CD4-positive, alpha-beta memory T cell (primary cell): ENCODE measurements at regions not wholly inside any gene's neighbourhood (a gene's known extent, or its start where the extent isn't known, plus 50 kb on each side); places are given as distances from the start of the nearest gene placed in this dataset.
"Not testable (repeated sequence)": the region's sequence is repeated elsewhere in the genome, so short reads cannot be mapped to it uniquely, and the experiment has no call there.

Experiments used
- CTCF ChIA-PET: fragments of 350-600 bp; sonication (Branson Sonifier 250); formaldehyde crosslinking; loops from one replicate; lab custom pipeline; 2021; ENCODE audit warnings: inconsistent platforms; ENCODE audit not compliant: partially characterized antibody; lab: Charles Lee
- POLR2A ChIA-PET: fragments of 350-600 bp; sonication (Branson Sonifier 250); formaldehyde crosslinking; loops from one replicate; lab custom pipeline; 2021; ENCODE audit not compliant: partially characterized antibody; lab: Charles Lee
- DNase-seq, 5 donors: peaks; one replicate each; pipeline versions ENCODE4 v3.0.0 to v3.0.0-alpha.2; 2020 to 2022; ENCODE audit warnings: mixed read lengths in 1 of 5
- H3K27ac ChIP-seq: one replicate; pipeline ENCODE4 v1.7.0; 2013; ENCODE audit warnings: low read depth, low read length
- H3K27me3 ChIP-seq: 2 replicates; pipeline ENCODE4 v1.7.0; 2013; ENCODE audit warnings: mild to moderate bottlenecking, low read length, moderate library complexity; ENCODE audit not compliant: insufficient read depth
- H3K36me3 ChIP-seq: 2 replicates; pipeline ENCODE4 v1.7.0; 2013; ENCODE audit warnings: mild to moderate bottlenecking, low read length, moderate library complexity; ENCODE audit not compliant: insufficient read depth
- H3K4me1 ChIP-seq: 2 replicates; pipeline ENCODE4 v1.7.0; 2013; ENCODE audit warnings: mild to moderate bottlenecking, low read length, moderate library complexity; ENCODE audit not compliant: insufficient read depth
- H3K4me3 ChIP-seq, 2 donors: one replicate each; pipeline ENCODE4 v1.7.0; 2013; ENCODE audit warnings: low read length in 2 of 2, mild to moderate bottlenecking in 1 of 2
- H3K9me3 ChIP-seq, 2 donors: one replicate each; pipeline ENCODE4 v1.7.0; 2013; ENCODE audit warnings: low read length in 2 of 2, control low read depth in 1 of 2; ENCODE audit not compliant: control insufficient read depth in 1 of 2
- H3K27ac Mint-ChIP-seq, 7 donors: one replicate each; pipeline ENCODE4 v1.8.0; 2020 to 2021; ENCODE audit warnings: mixed read lengths in 7 of 7, mild to moderate bottlenecking in 6 of 7, inconsistent platforms in 3 of 7, moderate library complexity in 3 of 7
- H3K27me3 Mint-ChIP-seq, 2 donors: one replicate each; pipeline ENCODE4 v1.8.0; 2020 to 2021; ENCODE audit warnings: mixed read lengths in 2 of 2
- H3K36me3 Mint-ChIP-seq, 2 donors: one replicate each; pipeline ENCODE4 v1.8.0; 2020 to 2021; ENCODE audit warnings: mixed read lengths in 2 of 2, inconsistent platforms in 1 of 2, mild to moderate bottlenecking in 1 of 2
- H3K4me1 Mint-ChIP-seq, 4 donors: one replicate each; pipeline ENCODE4 v1.8.0; 2020 to 2021; ENCODE audit warnings: mixed read lengths in 4 of 4, mild to moderate bottlenecking in 1 of 4
- H3K4me3 Mint-ChIP-seq, 8 donors: one replicate each; pipeline ENCODE4 v1.8.0; 2020 to 2021; ENCODE audit warnings: mixed read lengths in 8 of 8, mild to moderate bottlenecking in 7 of 8, moderate library complexity in 6 of 8, inconsistent platforms in 3 of 8
- H3K9me3 Mint-ChIP-seq, 8 donors: one replicate each; pipeline ENCODE4 v1.8.0; 2020 to 2021; ENCODE audit warnings: mixed read lengths in 8 of 8, mild to moderate bottlenecking in 5 of 8, inconsistent platforms in 3 of 8, moderate library complexity in 1 of 8
- intact Hi-C: fragments of 100-400 bp; cut with micrococcal nuclease; formaldehyde crosslinking; loops from one replicate; pipeline ENCODE4 v1.15.1; 2023

DNA sequence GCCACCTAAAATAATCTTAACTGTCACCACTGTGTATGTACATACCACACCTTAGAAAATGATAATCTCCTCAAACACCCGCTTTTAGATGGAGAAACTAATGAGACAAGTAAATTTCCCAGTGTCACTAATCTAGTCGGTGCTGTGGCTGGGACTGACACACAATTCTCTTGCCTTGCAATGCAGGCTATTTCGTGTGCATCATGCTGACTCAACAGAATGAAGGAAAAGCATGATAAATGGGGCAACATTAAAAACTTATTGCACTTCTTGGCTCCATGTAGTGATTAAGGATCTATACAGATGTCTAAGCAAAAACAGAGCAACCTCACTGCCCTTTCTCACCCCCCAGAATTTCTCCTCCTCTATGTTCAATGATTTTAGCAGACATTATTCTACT, 677.9 kb downstream of the DTWD2 start:
- no peak overlapping the region for H3K4me3 ChIP-seq
- no peaks in the 10 kb centered on the region for H3K4me1 ChIP-seq
- H3K27ac ChIP-seq, result no peak overlapping the region
- ChIA-PET CTCF (no interaction called here), POLR2A (no interaction called here)
- H3K36me3 ChIP-seq, result no peaks in the 10 kb centered on the region
- H3K36me3 Mint-ChIP-seq, result no peaks in the 10 kb centered on the region
- DNase-seq, result no peak
- H3K9me3 ChIP-seq, result no peaks in the 10 kb centered on the region
- intact Hi-C loops, result no loop called here
- peaks cover 0 to 10% (median 2%) of the 10 kb centered on the region in 8 donors for H3K9me3 Mint-ChIP-seq
- H3K27me3 ChIP-seq, result no peaks in the 10 kb centered on the region
- no peaks in the 10 kb centered on the region for H3K4me1 Mint-ChIP-seq
- no peak overlapping the region for H3K27ac Mint-ChIP-seq
- no peaks in the 10 kb centered on the region for H3K27me3 Mint-ChIP-seq
- H3K4me3 Mint-ChIP-seq, result no peak overlapping the region

DNA sequence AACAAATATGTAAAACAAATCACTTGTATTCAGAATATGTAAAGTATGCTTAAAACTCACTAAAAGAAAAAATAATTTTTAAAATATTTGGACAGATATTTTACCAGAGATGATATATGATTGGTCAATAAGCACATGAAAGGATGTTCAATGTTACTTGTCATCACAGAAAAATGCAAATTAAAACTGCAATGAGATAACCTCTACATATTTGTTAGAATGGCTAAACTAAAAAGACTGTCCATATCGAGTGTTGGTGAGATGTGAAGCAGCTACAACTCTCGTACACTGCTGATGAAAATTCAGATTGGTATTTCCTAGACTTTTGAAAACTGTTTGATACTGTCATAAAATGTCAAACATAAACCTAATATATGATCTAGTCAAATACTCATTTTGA, 685.1 kb downstream of the DTWD2 start:
- Histone ChIP-seq H3K4me1 (no peaks in the 10 kb centered on the region), H3K4me3 (no peak overlapping the region), H3K27me3 (no peaks in the 10 kb centered on the region), H3K27ac (no peak overlapping the region), H3K9me3 (no peaks in the 10 kb centered on the region), H3K36me3 (no peaks in the 10 kb centered on the region)
- DNase-seq, result no peak
- Mint-ChIP-seq H3K4me3 (no peak overlapping the region), H3K4me1 (no peaks in the 10 kb centered on the region), H3K27me3 (no peaks in the 10 kb centered on the region), H3K9me3 (peaks cover 0 to 6% (median under 1%) of the 10 kb centered on the region in 8 donors), H3K27ac (no peak overlapping the region), H3K36me3 (no peaks in the 10 kb centered on the region)
- intact Hi-C loops, result no loop called here
- POLR2A ChIA-PET, result no interaction called here
- CTCF ChIA-PET, result no interaction called here

DNA sequence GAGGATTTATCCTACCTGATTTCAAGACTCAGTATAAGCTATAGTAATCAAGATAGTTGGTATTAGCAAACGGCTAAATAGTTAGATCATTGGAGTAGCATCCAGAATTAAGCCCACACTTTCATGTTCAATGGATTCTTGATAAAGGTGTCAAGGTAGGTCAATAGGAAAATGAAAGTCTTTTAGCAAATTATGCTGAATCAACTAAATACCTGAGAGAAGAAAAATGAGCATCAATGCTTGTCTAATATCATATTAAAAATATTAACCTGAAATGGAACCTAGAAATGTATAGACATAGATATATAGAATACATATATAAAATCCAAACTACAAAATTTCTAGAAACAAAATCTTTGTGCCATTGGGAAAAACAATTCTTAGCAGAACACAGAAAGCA, 685.6 kb downstream of the DTWD2 start:
- no peaks in the 10 kb centered on the region for H3K27me3 Mint-ChIP-seq
- POLR2A ChIA-PET, result no interaction called here
- H3K27ac Mint-ChIP-seq, result no peak overlapping the region
- H3K36me3 Mint-ChIP-seq, result no peaks in the 10 kb centered on the region
- no peak for DNase-seq
- Histone ChIP-seq H3K9me3 (no peaks in the 10 kb centered on the region), H3K36me3 (no peaks in the 10 kb centered on the region), H3K4me3 (no peak overlapping the region), H3K27ac (no peak overlapping the region), H3K4me1 (no peaks in the 10 kb centered on the region), H3K27me3 (no peaks in the 10 kb centered on the region)
- H3K4me3 Mint-ChIP-seq, result no peak overlapping the region
- H3K4me1 Mint-ChIP-seq, result no peaks in the 10 kb centered on the region
- intact Hi-C loops, result no loop called here
- peaks cover 0 to 6% (median under 1%) of the 10 kb centered on the region in 8 donors for H3K9me3 Mint-ChIP-seq
- CTCF ChIA-PET, result no interaction called here

DNA sequence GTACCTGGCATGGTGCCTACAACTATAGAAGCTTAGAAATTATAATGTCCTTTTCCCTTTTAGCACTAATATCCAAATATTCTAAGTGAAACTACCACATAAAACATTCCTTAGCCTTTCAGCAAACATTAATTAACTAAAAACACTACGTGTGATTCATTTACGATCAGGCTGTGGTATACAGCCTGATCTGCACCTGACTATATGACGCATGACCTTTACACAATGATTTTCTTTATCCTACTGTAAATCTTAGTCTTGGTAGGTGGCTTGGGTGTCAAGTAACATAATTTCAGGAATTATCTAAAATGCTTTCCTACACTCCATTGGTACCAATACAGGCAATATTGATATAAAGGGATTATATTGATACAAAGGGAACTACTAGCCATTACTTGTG, 686.7 kb downstream of the DTWD2 start:
- POLR2A ChIA-PET, result no interaction called here
- H3K36me3 Mint-ChIP-seq, result no peaks in the 10 kb centered on the region
- intact Hi-C loops, result no loop called here

GRCh38 chr5:118295045-118295444, 693.3 kb downstream of the DTWD2 start:
- intact Hi-C loops, result no loop called here
- no peak overlapping the region for H3K4me3 ChIP-seq
- DNase-seq, result no peak
- H3K27me3 ChIP-seq, result no peaks in the 10 kb centered on the region
- H3K27ac ChIP-seq, result no peak overlapping the region
- ChIA-PET POLR2A (no interaction called here), CTCF (no interaction called here)
- H3K36me3 ChIP-seq, result no peaks in the 10 kb centered on the region
- H3K27me3 Mint-ChIP-seq, result no peaks in the 10 kb centered on the region
- peaks cover 0 to 5% (median 2%) of the 10 kb centered on the region in 8 donors for H3K9me3 Mint-ChIP-seq
- H3K4me1 Mint-ChIP-seq, result no peaks in the 10 kb centered on the region
- H3K9me3 ChIP-seq, result no peaks in the 10 kb centered on the region
- no peak overlapping the region for H3K27ac Mint-ChIP-seq
- no peaks in the 10 kb centered on the region for H3K4me1 ChIP-seq
- H3K36me3 Mint-ChIP-seq, result no peaks in the 10 kb centered on the region
- no peak overlapping the region for H3K4me3 Mint-ChIP-seq

More for the DNA sequence above, 686.7 kb downstream of the DTWD2 start:
- no peaks in the 10 kb centered on the region for H3K27me3 ChIP-seq
- no peaks in the 10 kb centered on the region for H3K4me1 Mint-ChIP-seq
- H3K9me3 ChIP-seq, result no peaks in the 10 kb centered on the region
- no peaks in the 10 kb centered on the region for H3K36me3 ChIP-seq
- DNase-seq, result no peak
- H3K9me3 Mint-ChIP-seq, result peaks cover 0 to 6% (median 0%) of the 10 kb centered on the region in 8 donors
- no peaks in the 10 kb centered on the region for H3K4me1 ChIP-seq
- no peak overlapping the region for H3K4me3 ChIP-seq
- H3K27me3 Mint-ChIP-seq, result no peaks in the 10 kb centered on the region
- CTCF ChIA-PET, result no interaction called here
- no peak overlapping the region for H3K27ac Mint-ChIP-seq
- H3K27ac ChIP-seq, result no peak overlapping the region
- H3K4me3 Mint-ChIP-seq, result no peak overlapping the region

- no peaks in the 10 kb centered on the region for H3K4me1 Mint-ChIP-seq
- H3K27ac ChIP-seq, result no peak overlapping the region
- no peaks in the 10 kb centered on the region for H3K36me3 ChIP-seq
- H3K4me3 Mint-ChIP-seq, result no peak overlapping the region
- intact Hi-C loops, result no loop called here
- H3K27ac Mint-ChIP-seq, result no peak overlapping the region
- ChIA-PET CTCF (no interaction called here), POLR2A (no interaction called here)
- no peak for DNase-seq
- no peaks in the 10 kb centered on the region for H3K4me1 ChIP-seq
- no peaks in the 10 kb centered on the region for H3K9me3 ChIP-seq
- H3K27me3 ChIP-seq, result no peaks in the 10 kb centered on the region
- H3K9me3 Mint-ChIP-seq, result peaks cover 0 to 5% (median 2%) of the 10 kb centered on the region in 8 donors
- no peaks in the 10 kb centered on the region for H3K36me3 Mint-ChIP-seq
- H3K27me3 Mint-ChIP-seq, result no peaks in the 10 kb centered on the region
- H3K4me3 ChIP-seq, result no peak overlapping the region
These were observed 695.0 kb downstream of the DTWD2 start for GRCh38 chr5:118293378-118293777.

- intact Hi-C loops, result no loop called here
- POLR2A ChIA-PET, result no interaction called here
These were observed 698.1 kb downstream of the DTWD2 start for GRCh38 chr5:118290204-118290603.

DNA sequence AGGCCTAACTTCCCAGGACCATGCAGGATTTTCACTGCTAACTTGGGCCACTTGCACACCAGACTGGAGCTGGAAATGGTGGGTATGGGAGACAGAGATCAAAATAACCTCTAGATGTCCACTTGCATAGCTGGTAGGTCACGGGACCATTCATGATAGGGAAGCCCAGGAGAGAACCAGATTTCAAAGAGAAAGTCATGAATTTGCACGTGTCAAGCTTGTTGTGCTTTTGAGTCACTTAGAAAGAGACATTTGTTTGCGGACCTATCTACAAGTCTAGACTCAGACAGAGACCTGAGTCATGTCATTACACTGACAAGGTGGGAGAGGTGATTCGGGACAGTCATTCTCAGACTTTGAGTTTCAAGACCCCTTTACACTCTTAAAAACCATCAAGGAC, 704.1 kb downstream of the DTWD2 start:
- H3K27ac Mint-ChIP-seq, H3K4me1 Mint-ChIP-seq, intact Hi-C loops, H3K27me3 ChIP-seq, H3K36me3 ChIP-seq, H3K9me3 ChIP-seq, H3K27ac ChIP-seq, H3K4me3 ChIP-seq, DNase-seq, H3K4me3 Mint-ChIP-seq, H3K36me3 Mint-ChIP-seq, CTCF ChIA-PET, H3K27me3 Mint-ChIP-seq, POLR2A ChIA-PET, H3K4me1 ChIP-seq: not testable (repeated sequence)
- peaks cover 0 to 11% (median 4%) of the 10 kb centered on the region in 8 donors for H3K9me3 Mint-ChIP-seq

More at GRCh38 chr5:118290204-118290603, 698.1 kb downstream of the DTWD2 start:
- Histone ChIP-seq H3K4me1 (no peaks in the 10 kb centered on the region), H3K27ac (no peak overlapping the region), H3K27me3 (no peaks in the 10 kb centered on the region), H3K36me3 (no peaks in the 10 kb centered on the region), H3K9me3 (no peaks in the 10 kb centered on the region), H3K4me3 (no peak overlapping the region)
- no peak overlapping the region for H3K27ac Mint-ChIP-seq
- H3K36me3 Mint-ChIP-seq, result no peaks in the 10 kb centered on the region
- peaks cover 0 to 8% (median 5%) of the 10 kb centered on the region in 8 donors for H3K9me3 Mint-ChIP-seq
- CTCF ChIA-PET, result no interaction called here
- H3K4me3 Mint-ChIP-seq, result no peak overlapping the region
- DNase-seq, result no peak
- no peaks in the 10 kb centered on the region for H3K4me1 Mint-ChIP-seq
- H3K27me3 Mint-ChIP-seq, result no peaks in the 10 kb centered on the region
